IPS-18c (cell line): ENCODE measurements at regions not wholly inside any gene's neighbourhood (a gene's known extent, or its start where the extent isn't known, plus 50 kb on each side); places are given as distances from the start of the nearest gene placed in this dataset.

Experiments
- H3K4me3 ChIP-seq: 2 replicates; pipeline ENCODE4 v1.7.0; 2013; ENCODE audit warnings: low read depth, mild to moderate bottlenecking, low read length, moderate library complexity; ENCODE audit not compliant: insufficient read depth
- H3K9me3 ChIP-seq: one replicate; pipeline ENCODE4 v1.6.1; 2013; ENCODE audit warnings: mild to moderate bottlenecking, low read length, moderate library complexity; ENCODE audit not compliant: control insufficient read depth, insufficient read depth

- H3K4me3 ChIP-seq: no peak overlapping the region
- H3K9me3 ChIP-seq: peaks cover 2% of the 10 kb centered on the region
Measured at GRCh38 chr5:155987265-155987810, 339.6 kb upstream of the SGCD start.

GRCh38 chr5:155989879-155990278 lies 337.1 kb upstream of the SGCD start:
- Histone ChIP-seq H3K9me3 (no peaks in the 10 kb centered on the region), H3K4me3 (no peak overlapping the region)

- Histone ChIP-seq H3K4me3 (no peak overlapping the region), H3K9me3 (no peaks in the 10 kb centered on the region)
Measured at GRCh38 chr5:155996123-155996522, 330.8 kb upstream of the SGCD start.

GRCh38 chr5:155998257-155998656 lies 328.7 kb upstream of the SGCD start:
- H3K4me3 ChIP-seq: no peak overlapping the region
- no peaks in the 10 kb centered on the region for H3K9me3 ChIP-seq

GRCh38 chr5:156000115-156000514 lies 326.8 kb upstream of the SGCD start:
- Histone ChIP-seq H3K4me3 (no peak overlapping the region), H3K9me3 (no peaks in the 10 kb centered on the region)

- Histone ChIP-seq H3K4me3 (no peak overlapping the region), H3K9me3 (no peaks in the 10 kb centered on the region)
Measured at GRCh38 chr5:156004754-156005153, 322.2 kb upstream of the SGCD start.

GRCh38 chr5:156006026-156006647 lies 320.8 kb upstream of the SGCD start:
- Histone ChIP-seq H3K4me3 (no peak overlapping the region), H3K9me3 (no peaks in the 10 kb centered on the region)

GRCh38 chr5:156008844-156009243 lies 318.1 kb upstream of the SGCD start:
- no peaks in the 10 kb centered on the region for H3K9me3 ChIP-seq
- H3K4me3 ChIP-seq: no peak overlapping the region

- Histone ChIP-seq H3K9me3 (no peaks in the 10 kb centered on the region), H3K4me3 (no peak overlapping the region)
Measured at GRCh38 chr5:156009583-156009982, 317.4 kb upstream of the SGCD start.

GRCh38 chr5:156015137-156015536 lies 311.8 kb upstream of the SGCD start:
- no peaks in the 10 kb centered on the region for H3K9me3 ChIP-seq

GRCh38 chr5:156019130-156019529 lies 307.8 kb upstream of the SGCD start:
- H3K4me3 ChIP-seq: no peak overlapping the region
- H3K9me3 ChIP-seq: no peaks in the 10 kb centered on the region

More at GRCh38 chr5:156015137-156015536, 311.8 kb upstream of the SGCD start:
- no peak overlapping the region for H3K4me3 ChIP-seq

GRCh38 chr5:156019571-156020180 lies 307.3 kb upstream of the SGCD start:
- Histone ChIP-seq H3K4me3 (no peak overlapping the region), H3K9me3 (no peaks in the 10 kb centered on the region)

GRCh38 chr5:156020647-156021046 lies 306.3 kb upstream of the SGCD start:
- H3K4me3 ChIP-seq: no peak overlapping the region
- no peaks in the 10 kb centered on the region for H3K9me3 ChIP-seq

- H3K9me3 ChIP-seq: no peaks in the 10 kb centered on the region
Measured at GRCh38 chr5:156021866-156022265, 305.1 kb upstream of the SGCD start.

GRCh38 chr5:156025656-156026055 lies 301.3 kb upstream of the SGCD start:
- H3K4me3 ChIP-seq: no peak overlapping the region
- no peaks in the 10 kb centered on the region for H3K9me3 ChIP-seq

More at GRCh38 chr5:156021866-156022265, 305.1 kb upstream of the SGCD start:
- no peak overlapping the region for H3K4me3 ChIP-seq

- Histone ChIP-seq H3K9me3 (no peaks in the 10 kb centered on the region), H3K4me3 (no peak overlapping the region)
Measured at GRCh38 chr5:156031181-156031580, 295.8 kb upstream of the SGCD start.

GRCh38 chr5:156036640-156037039 lies 290.3 kb upstream of the SGCD start:
- Histone ChIP-seq H3K4me3 (no peak overlapping the region), H3K9me3 (no peaks in the 10 kb centered on the region)

GRCh38 chr5:156037151-156037909 lies 289.6 kb upstream of the SGCD start:
- no peak overlapping the region for H3K4me3 ChIP-seq
- H3K9me3 ChIP-seq: no peaks in the 10 kb centered on the region
